ENCODE measurements at regions not wholly inside any gene's neighbourhood (a gene's known extent, or its start where the extent isn't known, plus 50 kb on each side); places are given as distances from the start of the nearest gene placed in this dataset.

DNA sequence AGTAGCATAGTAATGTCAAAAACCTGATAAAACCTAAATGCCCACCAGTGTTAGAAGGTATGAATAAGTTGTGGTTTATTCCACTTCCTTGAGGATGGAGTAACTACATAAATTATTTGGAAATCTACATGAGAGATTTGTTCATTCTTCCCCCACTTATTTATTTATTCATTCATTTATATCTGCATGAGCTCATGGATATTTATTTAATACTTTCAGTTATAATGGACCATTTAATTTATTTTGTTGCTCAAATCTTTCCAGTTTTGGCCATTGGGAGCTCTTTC, 223.8 kb upstream of the S1PR3 start:
- no peak overlapping the region for H3K4me2 ChIP-seq
- H3K36me3 ChIP-seq = no peaks in the 10 kb centered on the region
- no peak overlapping the region for H3K4me3 ChIP-seq
- no peak overlapping the region for H3K9ac ChIP-seq
- H3K27me3 ChIP-seq = no peaks in the 10 kb centered on the region
- no peak overlapping the region for H3K27ac ChIP-seq
- no peak for TF ChIP-seq Cebpa-rat (IDR thresholded peaks at IDR 0.05)
- H3K9me3 ChIP-seq (replicated peaks in 1 of 11) = peaks cover 0 to 8% (median 0%) of the 10 kb centered on the region in 11 experiments; a peak in 6 of 22 replicates
- no peaks in the 10 kb centered on the region for H4K20me1 ChIP-seq
- H3K4me1 ChIP-seq = peaks cover 0 to 19% (median 6%) of the 10 kb centered on the region in 10 experiments; a peak in 12 of 20 replicates

DNA sequence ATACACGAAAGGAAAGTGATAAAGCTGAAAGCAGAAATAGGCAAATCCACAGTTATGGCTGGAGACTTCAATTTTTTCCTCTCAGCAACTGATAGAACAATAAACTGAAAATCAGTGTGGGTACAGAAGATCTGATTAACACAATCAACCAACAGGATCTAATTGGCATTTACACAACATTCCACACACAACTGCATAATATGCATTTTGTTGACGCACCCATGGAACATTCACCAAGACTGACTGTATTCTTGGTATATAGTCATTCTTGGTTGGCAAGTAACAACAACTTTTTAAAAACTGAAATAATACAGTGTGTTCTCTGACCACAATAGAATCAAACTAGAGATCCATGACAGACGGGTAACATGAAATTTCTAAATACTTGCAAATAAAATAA, 218.7 kb upstream of the S1PR3 start:
- Histone ChIP-seq H3K4me2 (no peak overlapping the region), H3K36me3 (no peaks in the 10 kb centered on the region), H3K4me3 (no peak overlapping the region), H3K9ac (no peak overlapping the region), H4K20me1 (no peaks in the 10 kb centered on the region), H3K27me3 (0 out of 22 replicates have a peak, but pooled peaks cover 0 to 4% (median 0%) of the 10 kb centered on the region in 11 experiments), H3K27ac (no peak overlapping the region), H3K9me3 (replicated peaks in 1 of 11) (peaks cover 0 to 7% (median 0%) of the 10 kb centered on the region in 11 experiments; a peak in 4 of 22 replicates), H3K4me1 (peaks cover 36 to 54% (median 41%) of the 10 kb centered on the region in 10 experiments)
- TF ChIP-seq Cebpa-rat (IDR thresholded peaks at IDR 0.05) = no peak

DNA sequence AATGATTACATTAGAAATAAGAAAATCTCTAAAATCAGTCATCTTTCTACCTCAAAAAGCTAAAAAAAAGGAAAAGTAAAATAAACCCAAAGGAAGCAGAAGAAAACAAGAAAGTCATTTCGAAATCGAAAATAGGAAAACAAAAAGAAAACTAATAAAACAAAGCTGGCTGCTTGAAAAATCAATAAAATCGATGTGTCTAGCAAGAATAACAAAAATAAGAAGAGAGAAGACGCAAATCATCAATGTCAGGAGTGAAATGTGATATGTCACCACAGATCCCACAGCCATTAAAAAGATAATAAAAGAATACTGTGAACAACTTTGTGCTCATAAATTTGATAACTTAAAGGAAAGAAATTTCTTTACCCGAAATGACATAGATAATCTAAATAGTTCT, 218.1 kb upstream of the S1PR3 start:
- Histone ChIP-seq H3K9ac (no peak overlapping the region), H3K27ac (no peak overlapping the region), H3K9me3 (replicated peaks in 1 of 11) (peaks cover 0 to 7% (median 0%) of the 10 kb centered on the region in 11 experiments; a peak in 4 of 22 replicates), H3K36me3 (no peaks in the 10 kb centered on the region), H3K4me2 (no peak overlapping the region; a peak in 1 of 22 replicates), H3K4me1 (peaks cover 42 to 60% (median 47%) of the 10 kb centered on the region in 10 experiments), H3K27me3 (0 out of 22 replicates have a peak, but pooled peaks cover 0 to 4% (median 0%) of the 10 kb centered on the region in 11 experiments), H4K20me1 (no peaks in the 10 kb centered on the region), H3K4me3 (no peak overlapping the region)
- no peak for TF ChIP-seq Cebpa-rat (IDR thresholded peaks at IDR 0.05)

DNA sequence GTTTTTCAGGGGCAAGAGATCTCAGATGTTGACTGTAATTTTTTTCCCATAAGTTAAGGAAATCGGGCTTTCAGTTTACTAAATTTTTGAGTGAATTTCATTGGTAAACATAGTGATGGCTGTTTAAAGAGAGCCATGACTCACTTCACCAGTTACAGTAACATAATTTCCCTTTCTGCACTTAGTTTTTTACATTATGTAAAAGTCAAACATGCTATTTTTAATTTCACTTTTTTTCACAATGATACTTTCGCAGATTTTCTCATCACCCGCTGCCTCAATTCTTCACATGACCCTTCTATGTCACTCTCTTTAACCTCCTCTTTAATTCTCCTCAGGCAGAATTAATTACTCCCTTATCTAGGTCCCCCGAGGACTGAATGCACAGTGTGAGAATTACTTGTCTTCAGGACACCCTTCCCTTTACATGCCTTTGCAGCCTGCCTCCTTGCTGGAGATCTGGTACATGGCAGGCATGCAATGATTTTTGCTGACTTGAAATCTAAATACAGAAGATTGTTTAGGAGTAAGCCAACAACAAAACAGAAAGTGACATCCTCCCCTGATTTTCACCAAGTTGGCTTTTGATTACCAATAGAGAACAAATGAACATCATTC, 217.5 kb upstream of the S1PR3 start:
- Histone ChIP-seq H3K4me3 (no peak overlapping the region), H3K27me3 (0 out of 22 replicates have a peak, but pooled peaks cover 0 to 4% (median 0%) of the 10 kb centered on the region in 11 experiments), H4K20me1 (no peaks in the 10 kb centered on the region), H3K9me3 (replicated peaks in 1 of 11) (peaks cover 0 to 7% (median 0%) of the 10 kb centered on the region in 11 experiments; a peak in 4 of 22 replicates), H3K4me1 (peaks cover 48 to 66% (median 53%) of the 10 kb centered on the region in 10 experiments), H3K36me3 (no peaks in the 10 kb centered on the region), H3K9ac (no peak overlapping the region), H3K4me2 (peak overlapping the region in 9 of 11 experiments; percentile 1 to 91 (median 32); a peak in 12 of 22 replicates), H3K27ac (no peak overlapping the region)
- TF ChIP-seq Cebpa-rat (IDR thresholded peaks at IDR 0.05) = no peak

DNA sequence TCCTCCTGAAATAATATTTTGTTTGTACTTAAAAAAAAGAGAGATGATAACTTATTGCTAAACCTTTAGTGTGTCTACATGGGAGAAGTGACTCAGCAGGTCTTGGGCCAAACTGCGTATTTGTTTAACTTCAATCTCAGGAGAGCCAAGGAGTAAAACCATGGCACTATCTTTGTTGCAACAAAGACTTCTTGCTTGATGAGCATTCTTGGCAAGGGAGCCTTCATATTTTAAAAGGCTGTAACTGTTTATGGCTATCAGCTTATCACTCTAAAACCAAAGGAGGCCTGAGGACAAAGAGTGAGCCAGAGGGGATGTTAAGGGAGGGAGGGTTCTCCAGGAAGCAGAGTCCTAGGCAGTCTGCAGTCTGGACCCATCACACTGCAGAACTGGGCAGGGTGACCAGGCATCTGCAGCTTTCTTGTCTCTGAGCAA, 216.2 kb upstream of the S1PR3 start:
- Histone ChIP-seq H3K36me3 (no peaks in the 10 kb centered on the region), H3K4me2 (peak overlapping the region; percentile 87 to 95 (median 91)), H3K9ac (no peak overlapping the region), H3K27me3 (0 out of 22 replicates have a peak, but pooled peaks cover 0 to 4% (median 0%) of the 10 kb centered on the region in 11 experiments), H3K27ac (peak overlapping the region in 5 of 11 experiments; percentile 7 to 81 (median 73); a peak in 6 of 22 replicates), H3K4me3 (no peak overlapping the region), H3K4me1 (peaks cover 48 to 78% (median 61%) of the 10 kb centered on the region in 10 experiments), H4K20me1 (no peaks in the 10 kb centered on the region), H3K9me3 (replicated peaks in 1 of 11) (peaks cover 0 to 2% (median 0%) of the 10 kb centered on the region in 11 experiments; a peak in 1 of 22 replicates)
- TF ChIP-seq Cebpa-rat (IDR thresholded peaks at IDR 0.05) = no peak

DNA sequence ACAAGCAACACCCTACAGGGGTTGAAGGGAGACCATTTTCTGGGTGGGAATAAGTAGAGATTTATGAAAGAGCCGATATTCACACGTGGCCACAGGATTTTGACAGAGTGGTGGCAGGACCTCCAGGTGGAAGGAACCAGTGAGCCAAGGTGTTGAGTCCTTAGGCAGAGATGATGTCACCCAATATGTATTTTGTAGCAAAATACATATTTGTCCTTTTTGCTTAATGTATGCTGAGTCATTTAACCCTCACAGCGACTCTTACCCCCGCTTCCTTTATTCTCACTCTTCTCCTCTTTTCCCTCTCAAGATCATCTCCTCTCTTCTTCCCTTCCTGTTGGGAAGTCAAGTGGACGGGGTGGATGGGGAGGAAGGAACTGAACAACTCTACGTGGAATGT, 215.7 kb upstream of the S1PR3 start:
- no peak overlapping the region for H3K9ac ChIP-seq
- peaks cover 48 to 83% (median 65%) of the 10 kb centered on the region in 10 experiments for H3K4me1 ChIP-seq

DNA sequence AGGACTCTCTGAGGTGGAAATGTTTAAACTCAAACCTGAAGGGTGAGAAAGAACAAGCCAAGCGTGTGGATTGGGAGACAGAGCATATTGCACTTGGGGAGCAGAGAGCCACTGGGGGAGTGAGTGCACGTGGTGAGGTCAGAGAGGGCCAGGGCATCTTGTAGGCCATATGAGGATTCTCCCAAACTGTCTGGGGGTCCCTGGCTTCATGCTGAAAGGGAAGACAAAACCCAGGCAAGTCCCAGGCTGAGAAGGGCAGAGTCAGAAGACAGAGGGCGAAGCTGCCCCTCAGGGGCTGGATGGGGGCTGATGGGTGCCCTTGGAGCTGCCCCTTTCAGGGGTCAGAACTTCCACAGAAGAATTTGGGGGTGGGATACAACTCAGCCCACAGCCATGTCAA, 215.3 kb upstream of the S1PR3 start:
- Histone ChIP-seq H3K9ac (peak overlapping the region in 1 of 11 experiments; percentile 2; a peak in 1 of 22 replicates), H3K27me3 (0 out of 22 replicates have a peak, but pooled peaks cover 0 to 4% (median 0%) of the 10 kb centered on the region in 11 experiments), H3K4me2 (peak overlapping the region; percentile 87 to 95 (median 91)), H3K36me3 (no peaks in the 10 kb centered on the region), H3K4me3 (no peak overlapping the region), H3K27ac (peak overlapping the region in 8 of 11 experiments; percentile 31 to 81 (median 72); a peak in 13 of 22 replicates), H4K20me1 (no peaks in the 10 kb centered on the region), H3K4me1 (peaks cover 49 to 87% (median 68%) of the 10 kb centered on the region in 10 experiments), H3K9me3 (replicated peaks in 1 of 11) (no peaks in the 10 kb centered on the region)
- TF ChIP-seq Cebpa-rat (IDR thresholded peaks at IDR 0.05) = no peak

More for the DNA sequence above, 215.7 kb upstream of the S1PR3 start:
- peak overlapping the region; percentile 87 to 95 (median 91) for H3K4me2 ChIP-seq
- H3K9me3 ChIP-seq (replicated peaks in 1 of 11) = no peaks in the 10 kb centered on the region
- no peak for TF ChIP-seq Cebpa-rat (IDR thresholded peaks at IDR 0.05)
- no peak overlapping the region for H3K4me3 ChIP-seq
- peak overlapping the region in 8 of 11 experiments; percentile 31 to 81 (median 72); a peak in 10 of 22 replicates for H3K27ac ChIP-seq
- 0 out of 22 replicates have a peak, but pooled peaks cover 0 to 4% (median 0%) of the 10 kb centered on the region in 11 experiments for H3K27me3 ChIP-seq
- no peaks in the 10 kb centered on the region for H4K20me1 ChIP-seq
- no peaks in the 10 kb centered on the region for H3K36me3 ChIP-seq

DNA sequence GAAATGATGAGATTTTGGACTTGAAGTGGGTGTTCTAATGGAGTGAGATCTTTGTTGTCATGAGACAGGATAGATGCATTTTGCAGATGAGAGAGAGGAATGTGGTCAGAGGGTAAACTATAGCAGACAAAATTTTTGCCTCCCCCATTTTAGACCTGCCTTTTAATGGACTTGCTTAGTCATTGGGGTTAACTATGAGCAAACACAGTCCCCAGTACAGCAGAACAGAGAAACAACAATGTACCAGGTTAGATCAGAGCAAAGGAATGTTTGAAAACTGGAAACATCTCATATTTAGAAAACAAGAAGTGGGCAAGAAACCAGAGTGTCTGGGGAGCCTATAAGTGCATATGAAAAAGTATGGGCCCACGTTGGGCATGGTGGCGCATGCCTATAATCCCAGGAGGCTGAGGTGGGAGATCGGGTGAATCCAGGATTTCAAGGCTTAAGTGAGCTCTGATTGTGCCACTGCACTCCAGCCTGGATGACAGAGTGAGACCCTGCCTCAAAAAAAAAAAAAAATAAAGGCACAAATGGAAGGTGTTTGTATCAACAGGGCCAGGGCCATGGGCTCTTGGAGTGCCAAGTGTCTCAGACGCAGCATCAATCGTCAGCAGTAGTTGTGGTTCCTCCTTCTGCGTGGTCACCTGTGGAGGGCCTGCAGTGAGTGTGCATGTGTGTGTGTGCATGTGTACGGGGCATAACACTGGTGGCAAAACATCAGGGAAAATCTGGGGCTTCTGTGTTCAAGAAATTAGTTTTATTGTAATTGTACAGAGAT, 214.4 kb upstream of the S1PR3 start:
- H3K36me3 ChIP-seq = no peaks in the 10 kb centered on the region
- H3K27ac ChIP-seq = peak overlapping the region in 9 of 11 experiments; percentile 48 to 81 (median 73); a peak in 18 of 22 replicates

More for the DNA sequence above, 214.4 kb upstream of the S1PR3 start:
- H3K4me1 ChIP-seq = peaks cover 58 to 97% (median 77%) of the 10 kb centered on the region in 10 experiments
- TF ChIP-seq Cebpa-rat (IDR thresholded peaks at IDR 0.05) = no peak
- H3K4me3 ChIP-seq = peak overlapping the region in 8 of 10 experiments; percentile 21 to 60 (median 39); a peak in 9 of 20 replicates
- H3K9me3 ChIP-seq (replicated peaks in 1 of 11) = no peaks in the 10 kb centered on the region
- no peaks in the 10 kb centered on the region for H4K20me1 ChIP-seq
- H3K4me2 ChIP-seq = peak overlapping the region; percentile 87 to 95 (median 91)
- 0 out of 22 replicates have a peak, but pooled peaks cover 0 to 4% (median 0%) of the 10 kb centered on the region in 11 experiments for H3K27me3 ChIP-seq
- H3K9ac ChIP-seq = peak overlapping the region in 9 of 11 experiments; percentile 39 to 70 (median 65); a peak in 14 of 22 replicates
